IMR-90 (cell line): ENCODE measurements at regions not wholly inside any gene's neighbourhood (a gene's known extent, or its start where the extent isn't known, plus 50 kb on each side); places are given as distances from the start of the nearest gene placed in this dataset.

Experiments
- ATAC-seq: fragments of 200-7000 bp; cut with Tn5 transposase; 2 replicates; pipeline ENCODE4 v1.9.1; 2020; ENCODE audit warnings: low read depth, mild to moderate bottlenecking, moderate library complexity
- BruUV-seq: library from RNA; stranded (reverse); fragments of 400-500 nt; replicated peaks from 2 replicates; lab custom pipeline; 2021; lab: Mats Ljungman, UMichigan
- CTCF ChIA-PET: fragments of 300-600 bp; formaldehyde crosslinking; extraction: SDS; loops from one replicate; lab custom pipeline; 2021; ENCODE audit warnings: antibody characterized with exemption; lab: Yijun Ruan, JAX
- POLR2A ChIA-PET: fragments of 300-600 bp; sonication (Branson Sonifier 250); formaldehyde crosslinking; loops from one replicate; lab custom pipeline; 2022; ENCODE audit warnings: antibody characterized with exemption; ENCODE audit not compliant: unreplicated experiment; lab: Charles Lee
- DNase-seq: peaks from one replicate; pipeline ENCODE4 v3.0.0; 2013
- H2AFZ ChIP-seq: replicated peaks from 2 replicates; pipeline ENCODE3; 2013; ENCODE audit warnings: low read length, mild to moderate bottlenecking; ENCODE audit not compliant: poor library complexity
- H2AK5ac ChIP-seq: 2 replicates; pipeline ENCODE4 v1.6.1; 2013; ENCODE audit warnings: low read depth, low read length, inconsistent platforms
- H2AK9ac ChIP-seq: replicated peaks from 2 replicates; pipeline ENCODE3; 2013; ENCODE audit warnings: mild to moderate bottlenecking, low read depth, low read length, moderate library complexity; ENCODE audit not compliant: poor library complexity
- H2BK120ac ChIP-seq: 2 replicates; pipeline ENCODE4 v1.6.1; 2013; ENCODE audit warnings: low read depth, low read length, inconsistent platforms
- H2BK15ac ChIP-seq: 3 replicates; pipeline ENCODE4 v1.6.1; 2013; ENCODE audit warnings: low read depth, low read length, inconsistent platforms
- H2BK20ac ChIP-seq: 2 replicates; pipeline ENCODE4 v1.6.1; 2013; ENCODE audit warnings: low read depth, mild to moderate bottlenecking, inconsistent platforms, low read length, moderate library complexity
- H2BK5ac ChIP-seq: 2 replicates; pipeline ENCODE4 v1.6.1; 2013; ENCODE audit warnings: mild to moderate bottlenecking, low read depth, low read length, inconsistent platforms; ENCODE audit not compliant: poor library complexity, severe bottlenecking
- H3K14ac ChIP-seq: replicated peaks from 2 replicates; pipeline ENCODE4 v1.6.1; 2013; ENCODE audit warnings: low read depth, low read length, inconsistent platforms
- H3K18ac ChIP-seq: 2 replicates; pipeline ENCODE4 v1.6.1; 2013; ENCODE audit warnings: low read depth, low read length, control low read depth
- H3K23ac ChIP-seq: 2 replicates; pipeline ENCODE4 v1.6.1; 2013; ENCODE audit warnings: low read depth, low read length, inconsistent platforms
- H3K27ac ChIP-seq: 2 replicates; pipeline ENCODE4 v1.5.1; 2013; ENCODE audit warnings: mild to moderate bottlenecking, control low read depth, low read length; ENCODE audit not compliant: insufficient read depth
- H3K27me3 ChIP-seq: 2 replicates; pipeline ENCODE4 v1.6.1; 2013; ENCODE audit warnings: low read length; ENCODE audit not compliant: control insufficient read depth, insufficient read depth
- H3K36me3 ChIP-seq: 2 replicates; pipeline ENCODE4 v1.6.1; 2013; ENCODE audit warnings: low read length, mixed read lengths; ENCODE audit not compliant: control insufficient read depth, insufficient read depth
- H3K4ac ChIP-seq: 2 replicates; pipeline ENCODE4 v1.6.1; 2013; ENCODE audit warnings: low read depth, low read length, inconsistent platforms
- H3K4me1 ChIP-seq: 2 replicates; pipeline ENCODE4 v1.6.1; 2013; ENCODE audit warnings: low read length, mixed read lengths; ENCODE audit not compliant: control insufficient read depth, insufficient read depth
- H3K4me2 ChIP-seq: 2 replicates; pipeline ENCODE4 v1.6.1; 2013; ENCODE audit warnings: low read depth, mild to moderate bottlenecking, control low read depth, low read length, moderate library complexity
- H3K4me3 ChIP-seq: 2 replicates; pipeline ENCODE4 v1.5.1; 2013; ENCODE audit warnings: low read depth, mild to moderate bottlenecking, control low read depth, low read length, moderate library complexity; ENCODE audit not compliant: insufficient read depth
- H3K56ac ChIP-seq: 2 replicates; pipeline ENCODE4 v1.6.1; 2013; ENCODE audit warnings: low read length, inconsistent platforms; ENCODE audit not compliant: insufficient read depth; ENCODE audit errors: extremely low read depth
- H3K79me1 ChIP-seq, 2 experiments: 2 replicates each; pipeline ENCODE4 v1.6.1; 2013; ENCODE audit warnings: low read length in 2 of 2, inconsistent platforms in 1 of 2, low read depth in 1 of 2
- H3K9ac ChIP-seq: 2 replicates; pipeline ENCODE4 v1.6.1; 2013; ENCODE audit warnings: low read depth, low read length, control low read depth
- H3K9me1 ChIP-seq: 2 replicates; pipeline ENCODE4 v1.6.1; 2013; ENCODE audit warnings: low read length, inconsistent platforms; ENCODE audit not compliant: insufficient read depth
- H3K9me3 ChIP-seq: 2 replicates; pipeline ENCODE4 v1.6.1; 2013; ENCODE audit warnings: low read length; ENCODE audit not compliant: control insufficient read depth, insufficient read depth
- H4K20me1 ChIP-seq: 2 replicates; pipeline ENCODE4 v1.6.1; 2013; ENCODE audit warnings: low read length, inconsistent platforms; ENCODE audit not compliant: insufficient read depth
- H4K5ac ChIP-seq: 2 replicates; pipeline ENCODE4 v1.6.1; 2013; ENCODE audit warnings: mild to moderate bottlenecking, low read depth, low read length, control low read depth
- H4K8ac ChIP-seq, 2 experiments: 2 replicates each; pipeline ENCODE4 v1.6.1; 2013; ENCODE audit warnings: low read depth in 2 of 2, low read length in 2 of 2, control low read depth in 1 of 2, inconsistent platforms in 1 of 2
- H4K91ac ChIP-seq: 2 replicates; pipeline ENCODE4 v1.6.1; 2013; ENCODE audit warnings: low read depth, low read length, inconsistent platforms; ENCODE audit not compliant: insufficient read depth
- BHLHE40 ChIP-seq: fragments of 150-350 bp; IDR thresholded peaks from 2 replicates; pipeline ENCODE4 v1.6.1; 2016; ENCODE audit warnings: mild to moderate bottlenecking, low read depth, low read length
- CEBPB ChIP-seq: IDR thresholded peaks from 2 replicates; pipeline ENCODE4 v1.6.1; 2012; ENCODE audit warnings: low read depth, low read length, improper control_type of control experiment
- CHD1 ChIP-seq: IDR thresholded peaks from 2 replicates; pipeline ENCODE4 v1.6.1; 2012; ENCODE audit warnings: low read depth, low read length, improper control_type of control experiment
- CTCF ChIP-seq: conservative IDR thresholded peaks from 2 replicates; pipeline ENCODE4 v1.5.1; 2012; ENCODE audit warnings: mild to moderate bottlenecking, low read depth, low read length, improper control_type of control experiment
- FOS ChIP-seq: fragments of 150-350 bp; IDR thresholded peaks from 2 replicates; pipeline ENCODE4 v1.6.1; 2016; ENCODE audit warnings: low read depth, low read length
- MAFK ChIP-seq: IDR thresholded peaks from 2 replicates; pipeline ENCODE4 v1.6.1; 2012; ENCODE audit warnings: low read depth, low read length, improper control_type of control experiment
- MAZ ChIP-seq: IDR thresholded peaks from 2 replicates; pipeline ENCODE4 v1.6.1; 2012; ENCODE audit warnings: low read depth, mild to moderate bottlenecking, low read length, improper control_type of control experiment, moderate library complexity, borderline replicate concordance
- MXI1 ChIP-seq: IDR thresholded peaks from 2 replicates; pipeline ENCODE4 v1.6.1; 2012; ENCODE audit warnings: low read depth, mild to moderate bottlenecking, low read length, moderate library complexity, borderline replicate concordance
- NFE2L2 ChIP-seq: fragments of 150-350 bp; IDR thresholded peaks from 2 replicates; pipeline ENCODE4 v1.6.1; 2016; ENCODE audit warnings: low read depth, mild to moderate bottlenecking, low read length
- POLR2A ChIP-seq: IDR thresholded peaks from 2 replicates; pipeline ENCODE4 v1.6.1; 2012; ENCODE audit warnings: mild to moderate bottlenecking, low read depth, low read length
- RAD21 ChIP-seq: IDR thresholded peaks from 2 replicates; pipeline ENCODE4 v1.6.1; 2012; ENCODE audit warnings: low read length, improper control_type of control experiment
- RCOR1 ChIP-seq: IDR thresholded peaks from 2 replicates; pipeline ENCODE4 v1.6.1; 2012; ENCODE audit warnings: mild to moderate bottlenecking, low read length, improper control_type of control experiment; ENCODE audit not compliant: insufficient replicate concordance
- RFX5 ChIP-seq: IDR thresholded peaks from 2 replicates; pipeline ENCODE4 v1.8.0; 2012; ENCODE audit warnings: low read depth, mild to moderate bottlenecking, low read length, moderate library complexity
- SMC3 ChIP-seq: fragments of 150-350 bp; IDR thresholded peaks from 2 replicates; pipeline ENCODE4 v1.6.1; 2016; ENCODE audit warnings: low read depth, mild to moderate bottlenecking, antibody characterized with exemption, low read length, moderate library complexity
- USF2 ChIP-seq: fragments of 150-350 bp; IDR thresholded peaks from 2 replicates; pipeline ENCODE4 v1.6.1; 2017; ENCODE audit warnings: mild to moderate bottlenecking, antibody characterized with exemption, low read length, low read depth
- WGBS, 2 experiments: methylation state at CpG; one replicate each; pipeline versions ENCODE4 v1.1.5 to v1.1.7; 2013; ENCODE audit warnings: missing lambda C conversion rate in 2 of 2; ENCODE audit not compliant: insufficient read length in 1 of 2; ENCODE audit errors: extremely low coverage in 2 of 2; 5-methylcytosine and 5-hydroxymethylcytosine counted together
- dilution Hi-C: fragments of 300-500 bp; cut with HindIII; formaldehyde crosslinking; loops from one replicate; pipeline ENCODE4 v1.14.3; 2018; ENCODE audit warnings: low sequenced_read_pairs; ENCODE audit not compliant: unreplicated experiment
- in situ Hi-C: fragments of 300-500 bp; cut with MboI; formaldehyde crosslinking; loops from 3 replicates; pipeline ENCODE4 v1.14.3; 2019; ENCODE audit warnings: low sequenced_read_pairs, inconsistent platforms, mixed read lengths
- intact Hi-C: fragments of 100-400 bp; cut with micrococcal nuclease; formaldehyde crosslinking; loops from 2 replicates; pipeline ENCODE4 v1.10.0; 2022
- TF ChIP-seq, protein P1 (sequence below): fragments of 150-350 bp; IDR thresholded peaks from 2 replicates; pipeline ENCODE4 v1.6.1; 2016; ENCODE audit warnings: low read depth, mild to moderate bottlenecking, low read length, moderate library complexity, borderline replicate concordance

GRCh38 chr1:105419030-105419429 lies 1637.4 kb upstream of the PRMT6 start:
- Histone ChIP-seq H3K27me3 (no peaks in the 10 kb centered on the region), H2AK5ac (no peak overlapping the region), H4K20me1 (no peaks in the 10 kb centered on the region), H2BK20ac (no peak overlapping the region), H3K9me1 (no peaks in the 10 kb centered on the region), H2BK15ac (no peak overlapping the region), H3K4ac (no peak overlapping the region), H3K36me3 (no peaks in the 10 kb centered on the region), H2BK120ac (no peak overlapping the region), H3K79me1 (no peaks in the 10 kb centered on the region), H3K56ac (no peak overlapping the region), H3K4me2 (no peak overlapping the region), H3K9ac (no peak overlapping the region), H3K4me1 (no peaks in the 10 kb centered on the region), H2BK5ac (no peak overlapping the region), H3K4me3 (no peak overlapping the region), H2AFZ (no peak overlapping the region), H3K9me3 (peaks cover 5% of the 10 kb centered on the region; the same call in 1 of the 2 replicates), H3K27ac (no peak overlapping the region), H4K91ac (no peak overlapping the region), H4K5ac (no peak overlapping the region), H3K18ac (no peak overlapping the region), H3K14ac (no peak overlapping the region), H3K23ac (no peak overlapping the region), H2AK9ac (no peak overlapping the region), H4K8ac (no peak overlapping the region)
- ChIA-PET POLR2A (no interaction called here), CTCF (no interaction called here)
- BruUV-seq, result no TSS peak
- TF ChIP-seq MAZ (no peak), RCOR1 (no peak), NFE2L2 (no peak), FOS (no peak), SMC3 (no peak), USF2 (no peak), POLR2A (no peak), MAFK (no peak), CEBPB (no peak), RFX5 (no peak), RAD21 (no peak), MXI1 (no peak), CHD1 (no peak), BHLHE40 (no peak), CTCF (no peak)
- TF ChIP-seq, protein P1, sequence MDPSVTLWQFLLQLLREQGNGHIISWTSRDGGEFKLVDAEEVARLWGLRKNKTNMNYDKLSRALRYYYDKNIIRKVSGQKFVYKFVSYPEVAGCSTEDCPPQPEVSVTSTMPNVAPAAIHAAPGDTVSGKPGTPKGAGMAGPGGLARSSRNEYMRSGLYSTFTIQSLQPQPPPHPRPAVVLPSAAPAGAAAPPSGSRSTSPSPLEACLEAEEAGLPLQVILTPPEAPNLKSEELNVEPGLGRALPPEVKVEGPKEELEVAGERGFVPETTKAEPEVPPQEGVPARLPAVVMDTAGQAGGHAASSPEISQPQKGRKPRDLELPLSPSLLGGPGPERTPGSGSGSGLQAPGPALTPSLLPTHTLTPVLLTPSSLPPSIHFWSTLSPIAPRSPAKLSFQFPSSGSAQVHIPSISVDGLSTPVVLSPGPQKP, result no peak
- intact Hi-C loops, result no loop called here
- DNase-seq (no peak), ATAC-seq (no peak)
- in situ Hi-C loops, result no loop called here
- no CpG with 5 or more reads among the region's 1 CpG for WGBS, 2 experiments
- dilution Hi-C loops, result no loop called here
